Chondrocyte (in vitro differentiated cells): ENCODE measurements at regions not wholly inside any gene's neighbourhood (a gene's known extent, or its start where the extent isn't known, plus 50 kb on each side); places are given as distances from the start of the nearest gene placed in this dataset.
A peak's percentile ranks its signal among the peaks of the same experiment; 100 is the strongest.

Experiments
- DNase-seq: peaks from one replicate; pipeline ENCODE4 v3.0.0; 2021; ENCODE audit warnings: mixed read lengths, low spot score
- H3K27ac Mint-ChIP-seq: one replicate; pipeline ENCODE4 v1.8.0; 2021; ENCODE audit warnings: mild to moderate bottlenecking, moderate library complexity, mixed read lengths; ENCODE audit not compliant: unreplicated experiment
- H3K27me3 Mint-ChIP-seq: 2 replicates; pipeline ENCODE4 v1.8.0; 2021; ENCODE audit warnings: low read depth, mixed read lengths
- H3K36me3 Mint-ChIP-seq: 2 replicates; pipeline ENCODE4 v1.8.0; 2021; ENCODE audit warnings: low read depth, mixed read lengths
- H3K4me1 Mint-ChIP-seq: 2 replicates; pipeline ENCODE4 v1.8.0; 2021; ENCODE audit warnings: low read depth, mild to moderate bottlenecking, mixed read lengths
- H3K4me3 Mint-ChIP-seq: one replicate; pipeline ENCODE4 v1.8.0; 2021; ENCODE audit warnings: mild to moderate bottlenecking, moderate library complexity, mixed read lengths; ENCODE audit not compliant: unreplicated experiment
- H3K9me3 Mint-ChIP-seq: 2 replicates; pipeline ENCODE4 v1.8.0; 2021; ENCODE audit warnings: low read depth, mixed read lengths
- CTCF ChIP-seq: fragments of 200-600 bp; sonication (generic); IDR thresholded peaks from 2 replicates; pipeline ENCODE4 v1.5.0; 2021; ENCODE audit warnings: antibody characterized with exemption, mild to moderate bottlenecking, moderate library complexity

- H3K4me1 Mint-ChIP-seq: no peaks in the 10 kb centered on the region
- H3K4me3 Mint-ChIP-seq: no peak overlapping the region
- H3K27me3 Mint-ChIP-seq: peaks cover 9% of the 10 kb centered on the region
- no peak for TF ChIP-seq CTCF
- no peak overlapping the region for H3K27ac Mint-ChIP-seq
- H3K9me3 Mint-ChIP-seq: no peaks in the 10 kb centered on the region
- H3K36me3 Mint-ChIP-seq: no peaks in the 10 kb centered on the region
- peak; percentile 59 for DNase-seq
These were observed 57.6 kb upstream of the MRPS22 start for GRCh38 chr3:139286241-139286640.

- peaks cover 5% of the 10 kb centered on the region for H3K27me3 Mint-ChIP-seq
These were observed 57.0 kb upstream of the MRPS22 start for GRCh38 chr3:139286825-139287224.

GRCh38 chr3:139287557-139287956 lies 56.3 kb upstream of the MRPS22 start:
- no peaks in the 10 kb centered on the region for H3K27me3 Mint-ChIP-seq
- peak; percentile 35 for DNase-seq
- H3K36me3 Mint-ChIP-seq: no peaks in the 10 kb centered on the region
- H3K9me3 Mint-ChIP-seq: no peaks in the 10 kb centered on the region
- peaks cover 6% of the 10 kb centered on the region for H3K4me1 Mint-ChIP-seq
- H3K27ac Mint-ChIP-seq: no peak overlapping the region
- H3K4me3 Mint-ChIP-seq: no peak overlapping the region
- TF ChIP-seq CTCF: no peak

More at GRCh38 chr3:139286825-139287224, 57.0 kb upstream of the MRPS22 start:
- no peak overlapping the region for H3K27ac Mint-ChIP-seq
- TF ChIP-seq CTCF: no peak
- H3K4me1 Mint-ChIP-seq: peaks cover 5% of the 10 kb centered on the region
- no peak overlapping the region for H3K4me3 Mint-ChIP-seq
- no peaks in the 10 kb centered on the region for H3K36me3 Mint-ChIP-seq
- H3K9me3 Mint-ChIP-seq: no peaks in the 10 kb centered on the region
- DNase-seq: peak; percentile 52

- Mint-ChIP-seq H3K36me3 (no peaks in the 10 kb centered on the region), H3K27ac (no peak overlapping the region), H3K27me3 (no peaks in the 10 kb centered on the region), H3K4me1 (peaks cover 6% of the 10 kb centered on the region), H3K4me3 (no peak overlapping the region), H3K9me3 (no peaks in the 10 kb centered on the region)
- peak; percentile 48 for DNase-seq
- no peak for TF ChIP-seq CTCF
These were observed 55.5 kb upstream of the MRPS22 start for GRCh38 chr3:139288266-139288821.

GRCh38 chr3:139289860-139290524 lies 53.8 kb upstream of the MRPS22 start:
- Mint-ChIP-seq H3K4me1 (peaks cover 8% of the 10 kb centered on the region), H3K27ac (no peak overlapping the region), H3K36me3 (no peaks in the 10 kb centered on the region), H3K4me3 (no peak overlapping the region), H3K27me3 (no peaks in the 10 kb centered on the region), H3K9me3 (no peaks in the 10 kb centered on the region)
- no peak for TF ChIP-seq CTCF
- DNase-seq: peak; percentile 43
